C4-2B (cell line): ENCODE measurements at regions not wholly inside any gene's neighbourhood (a gene's known extent, or its start where the extent isn't known, plus 50 kb on each side); places are given as distances from the start of the nearest gene placed in this dataset.

ENCODE experiments used
- ZFX ChIP-seq: fragments of 450-650 bp; IDR thresholded peaks from 2 replicates; pipeline ENCODE4 v1.6.1; 2017
- TF ChIP-seq, protein P1 (sequence below): fragments of 450-650 bp; conservative IDR thresholded peaks from 2 replicates; pipeline ENCODE4 v1.5.1; 2017; ENCODE audit warnings: mild to moderate bottlenecking

DNA sequence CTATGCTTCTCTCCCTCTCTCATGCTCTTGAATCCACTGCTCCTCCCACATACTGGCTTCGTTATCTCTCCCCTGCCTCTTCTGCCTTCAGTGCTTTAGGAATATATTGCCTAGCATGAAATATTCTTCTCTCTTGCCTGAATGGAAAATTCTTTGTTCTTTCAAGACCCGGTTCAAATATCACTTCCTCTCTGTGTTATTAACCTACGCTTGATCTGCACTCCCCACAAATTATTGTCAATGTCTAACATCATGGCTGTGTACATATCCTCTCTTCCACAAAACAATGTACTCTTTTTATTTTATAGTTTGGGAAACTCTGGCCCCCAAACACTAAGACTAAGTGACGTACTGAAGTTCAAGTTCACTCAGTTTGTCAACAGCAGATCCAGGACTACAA, 211.0 kb downstream of the SEC61B start:
- TF ChIP-seq, protein P1, sequence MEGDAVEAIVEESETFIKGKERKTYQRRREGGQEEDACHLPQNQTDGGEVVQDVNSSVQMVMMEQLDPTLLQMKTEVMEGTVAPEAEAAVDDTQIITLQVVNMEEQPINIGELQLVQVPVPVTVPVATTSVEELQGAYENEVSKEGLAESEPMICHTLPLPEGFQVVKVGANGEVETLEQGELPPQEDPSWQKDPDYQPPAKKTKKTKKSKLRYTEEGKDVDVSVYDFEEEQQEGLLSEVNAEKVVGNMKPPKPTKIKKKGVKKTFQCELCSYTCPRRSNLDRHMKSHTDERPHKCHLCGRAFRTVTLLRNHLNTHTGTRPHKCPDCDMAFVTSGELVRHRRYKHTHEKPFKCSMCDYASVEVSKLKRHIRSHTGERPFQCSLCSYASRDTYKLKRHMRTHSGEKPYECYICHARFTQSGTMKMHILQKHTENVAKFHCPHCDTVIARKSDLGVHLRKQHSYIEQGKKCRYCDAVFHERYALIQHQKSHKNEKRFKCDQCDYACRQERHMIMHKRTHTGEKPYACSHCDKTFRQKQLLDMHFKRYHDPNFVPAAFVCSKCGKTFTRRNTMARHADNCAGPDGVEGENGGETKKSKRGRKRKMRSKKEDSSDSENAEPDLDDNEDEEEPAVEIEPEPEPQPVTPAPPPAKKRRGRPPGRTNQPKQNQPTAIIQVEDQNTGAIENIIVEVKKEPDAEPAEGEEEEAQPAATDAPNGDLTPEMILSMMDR: no peak
- no peak for TF ChIP-seq ZFX
